ENCODE measurements at regions not wholly inside any gene's neighbourhood (a gene's known extent, or its start where the extent isn't known, plus 50 kb on each side); places are given as distances from the start of the nearest gene placed in this dataset.

GRCh38 chr9:2341126-2341525 is 280.5 kb upstream of the VLDLR start:
- Histone ChIP-seq H3K27ac (ENCODE audit: insufficient read depth, low read length) (no peak overlapping the region), H3K4me2 (ENCODE audit: extremely low read depth, insufficient read depth, low read length) (no peak overlapping the region), H3K9me3 (ENCODE audit: control insufficient read depth, insufficient read depth, low read depth, low read length) (no peaks in the 10 kb centered on the region), H3K4me1 (ENCODE audit: control insufficient read depth, extremely low read depth, insufficient read depth, low read length) (no peaks in the 10 kb centered on the region), H3K36me3 (ENCODE audit: control insufficient read depth, insufficient read depth, low read length) (no peaks in the 10 kb centered on the region), H3K9ac (ENCODE audit: insufficient read depth, low read length) (no peak overlapping the region), H4K20me1 (ENCODE audit: control insufficient read depth, extremely low read depth, insufficient read depth, low read length) (no peaks in the 10 kb centered on the region), H3K4me3 (replicated peaks in 1 of 4; ENCODE audit: control extremely low read depth in 1 of 4, insufficient read depth in 1 of 4, low read depth in 3 of 4, low read length in 4 of 4) (no peak overlapping the region), H3K27me3 (ENCODE audit: control insufficient read depth, insufficient read depth, low read length) (no peaks in the 10 kb centered on the region), H3K79me2 (ENCODE audit: control insufficient read depth, insufficient read depth, low read length) (no peaks in the 10 kb centered on the region), H2AFZ (ENCODE audit: low read length) (no peak overlapping the region)
- no peak for DNase-seq (ENCODE audit: low read depth in 2 of 2)
- TF ChIP-seq, protein P1, sequence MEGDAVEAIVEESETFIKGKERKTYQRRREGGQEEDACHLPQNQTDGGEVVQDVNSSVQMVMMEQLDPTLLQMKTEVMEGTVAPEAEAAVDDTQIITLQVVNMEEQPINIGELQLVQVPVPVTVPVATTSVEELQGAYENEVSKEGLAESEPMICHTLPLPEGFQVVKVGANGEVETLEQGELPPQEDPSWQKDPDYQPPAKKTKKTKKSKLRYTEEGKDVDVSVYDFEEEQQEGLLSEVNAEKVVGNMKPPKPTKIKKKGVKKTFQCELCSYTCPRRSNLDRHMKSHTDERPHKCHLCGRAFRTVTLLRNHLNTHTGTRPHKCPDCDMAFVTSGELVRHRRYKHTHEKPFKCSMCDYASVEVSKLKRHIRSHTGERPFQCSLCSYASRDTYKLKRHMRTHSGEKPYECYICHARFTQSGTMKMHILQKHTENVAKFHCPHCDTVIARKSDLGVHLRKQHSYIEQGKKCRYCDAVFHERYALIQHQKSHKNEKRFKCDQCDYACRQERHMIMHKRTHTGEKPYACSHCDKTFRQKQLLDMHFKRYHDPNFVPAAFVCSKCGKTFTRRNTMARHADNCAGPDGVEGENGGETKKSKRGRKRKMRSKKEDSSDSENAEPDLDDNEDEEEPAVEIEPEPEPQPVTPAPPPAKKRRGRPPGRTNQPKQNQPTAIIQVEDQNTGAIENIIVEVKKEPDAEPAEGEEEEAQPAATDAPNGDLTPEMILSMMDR (conservative IDR thresholded peaks at IDR 0.05 in 1 of 2, IDR thresholded peaks at IDR 0.05 in 1 of 2; ENCODE audit: low read depth in 1 of 2, low read length in 2 of 2) = no peak
- no peak for TF ChIP-seq EZH2 (IDR thresholded peaks at IDR 0.05; ENCODE audit: low read length, missing control alignments)

DNA sequence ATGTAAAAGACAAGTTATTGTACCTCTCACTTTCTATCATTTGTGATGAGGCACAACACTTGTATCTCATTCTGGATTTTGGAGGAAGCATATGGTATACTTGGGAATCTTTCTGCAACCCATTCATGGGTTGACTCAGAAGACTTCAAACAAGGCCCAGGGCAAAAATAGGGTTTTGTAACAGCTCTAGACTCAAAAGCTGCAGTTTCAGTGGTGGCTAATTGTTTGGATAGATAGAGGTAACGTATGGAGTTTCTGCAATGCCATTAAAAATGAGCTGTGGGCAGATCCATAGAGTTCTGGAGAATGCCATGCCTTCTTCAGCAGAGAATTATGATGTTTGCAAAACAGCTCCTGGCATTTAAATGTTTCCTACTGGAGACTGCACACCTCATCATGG is 279.6 kb upstream of the VLDLR start:
- no peak overlapping the region for H3K9ac ChIP-seq (ENCODE audit: insufficient read depth, low read length)
- no peaks in the 10 kb centered on the region for H3K27me3 ChIP-seq (ENCODE audit: control insufficient read depth, insufficient read depth, low read length)
- no peaks in the 10 kb centered on the region for H3K79me2 ChIP-seq (ENCODE audit: control insufficient read depth, insufficient read depth, low read length)
- no peaks in the 10 kb centered on the region for H3K9me3 ChIP-seq (ENCODE audit: control insufficient read depth, insufficient read depth, low read depth, low read length)
- H3K4me2 ChIP-seq (ENCODE audit: extremely low read depth, insufficient read depth, low read length) = no peak overlapping the region
- no peaks in the 10 kb centered on the region for H3K4me1 ChIP-seq (ENCODE audit: control insufficient read depth, extremely low read depth, insufficient read depth, low read length)
- DNase-seq (ENCODE audit: low read depth in 2 of 2) = no peak
- H3K4me3 ChIP-seq (replicated peaks in 1 of 4; ENCODE audit: control extremely low read depth in 1 of 4, insufficient read depth in 1 of 4, low read depth in 3 of 4, low read length in 4 of 4) = no peak overlapping the region
- H3K27ac ChIP-seq (ENCODE audit: insufficient read depth, low read length) = no peak overlapping the region
- H4K20me1 ChIP-seq (ENCODE audit: control insufficient read depth, extremely low read depth, insufficient read depth, low read length) = no peaks in the 10 kb centered on the region
- TF ChIP-seq EZH2 (IDR thresholded peaks at IDR 0.05; ENCODE audit: low read length, missing control alignments) = no peak
- TF ChIP-seq, protein P1 (conservative IDR thresholded peaks at IDR 0.05 in 1 of 2, IDR thresholded peaks at IDR 0.05 in 1 of 2; ENCODE audit: low read depth in 1 of 2, low read length in 2 of 2) = no peak
- no peak overlapping the region for H2AFZ ChIP-seq (ENCODE audit: low read length)
- H3K36me3 ChIP-seq (ENCODE audit: control insufficient read depth, insufficient read depth, low read length) = no peaks in the 10 kb centered on the region

DNA sequence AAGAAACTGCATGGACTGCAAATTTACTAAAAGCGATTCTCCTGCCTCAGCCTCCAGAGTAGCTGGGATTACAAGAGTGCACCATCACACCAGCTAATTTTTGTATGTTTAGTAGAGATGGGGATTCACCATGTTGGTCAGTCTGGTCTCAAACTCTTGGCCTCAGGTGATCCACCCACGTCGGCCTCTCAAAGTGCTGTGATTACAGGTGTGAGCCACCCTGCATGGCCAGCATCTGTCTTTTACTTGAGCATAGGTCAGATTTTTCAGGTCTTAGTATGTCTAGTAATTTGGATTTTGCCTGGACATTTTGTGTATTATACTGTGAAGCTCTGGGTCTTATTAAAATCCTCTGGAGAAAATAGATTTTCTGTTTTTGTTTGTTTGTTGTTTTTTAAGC is 277.8 kb upstream of the VLDLR start:
- Histone ChIP-seq H3K4me1 (ENCODE audit: control insufficient read depth, extremely low read depth, insufficient read depth, low read length) (no peaks in the 10 kb centered on the region), H3K4me3 (replicated peaks in 1 of 4; ENCODE audit: control extremely low read depth in 1 of 4, insufficient read depth in 1 of 4, low read depth in 3 of 4, low read length in 4 of 4) (no peak overlapping the region), H3K4me2 (ENCODE audit: extremely low read depth, insufficient read depth, low read length) (no peak overlapping the region), H3K9ac (ENCODE audit: insufficient read depth, low read length) (no peak overlapping the region), H3K9me3 (ENCODE audit: control insufficient read depth, insufficient read depth, low read depth, low read length) (no peaks in the 10 kb centered on the region), H3K27me3 (ENCODE audit: control insufficient read depth, insufficient read depth, low read length) (no peaks in the 10 kb centered on the region), H4K20me1 (ENCODE audit: control insufficient read depth, extremely low read depth, insufficient read depth, low read length) (no peaks in the 10 kb centered on the region), H2AFZ (ENCODE audit: low read length) (no peak overlapping the region), H3K79me2 (ENCODE audit: control insufficient read depth, insufficient read depth, low read length) (no peaks in the 10 kb centered on the region), H3K36me3 (ENCODE audit: control insufficient read depth, insufficient read depth, low read length) (no peaks in the 10 kb centered on the region), H3K27ac (ENCODE audit: insufficient read depth, low read length) (no peak overlapping the region)
- TF ChIP-seq EZH2 (IDR thresholded peaks at IDR 0.05; ENCODE audit: low read length, missing control alignments) = no peak
- TF ChIP-seq, protein P1 (conservative IDR thresholded peaks at IDR 0.05 in 1 of 2, IDR thresholded peaks at IDR 0.05 in 1 of 2; ENCODE audit: low read depth in 1 of 2, low read length in 2 of 2) = no peak
- DNase-seq (ENCODE audit: low read depth in 2 of 2) = no peak

Data from fibroblast of lung (primary cell).